T-cell (primary cell): ENCODE measurements at regions not wholly inside any gene's neighbourhood (a gene's known extent, or its start where the extent isn't known, plus 50 kb on each side); places are given as distances from the start of the nearest gene placed in this dataset.

Experiments
- ATAC-seq, 4 experiments: fragments of 200-7000 bp in 3 of 4; fragments of 150-1000 bp in 1 of 4; cut with Tn5 transposase; replicated peaks in 1 of 4; 1 replicate in 3 of 4; 2 replicates in 1 of 4; pipeline ENCODE4 v1.10.0; 2021; ENCODE audit warnings: moderate library complexity in 3 of 4, mild to moderate bottlenecking in 2 of 4, moderate number of reproducible peaks in 1 of 4
- CTCF ChIA-PET, 2 donors: fragments of 300-600 bp; sonication (Branson Sonifier 250); formaldehyde crosslinking; loops; one replicate each; lab custom pipeline; 2022; ENCODE audit warnings: antibody characterized with exemption in 2 of 2; lab: Charles Lee
- POLR2A ChIA-PET, 2 donors: fragments of 300-600 bp; sonication (Branson Sonifier 250); formaldehyde crosslinking; loops; one replicate each; lab custom pipeline; 2022; ENCODE audit warnings: antibody characterized with exemption in 2 of 2; lab: Charles Lee
- DNase-seq, 35 experiments: peaks; one replicate each; pipeline versions ENCODE4 v3.0.0 to v3.0.0-alpha.2; 2013 to 2023
- H3K27ac ChIP-seq: one replicate; pipeline ENCODE4 v1.5.1; 2013; ENCODE audit warnings: low read length
- H3K27me3 ChIP-seq, 2 experiments: replicated peaks in 1 of 2; 1 replicate in 1 of 2; 2 replicates in 1 of 2; pipeline versions ENCODE4 v1.6.1 to v1.7.0; 2013; ENCODE audit warnings: low read length in 1 of 2, mixed read lengths in 1 of 2; ENCODE audit not compliant: control insufficient read depth in 2 of 2, insufficient read depth in 2 of 2; ENCODE audit errors: extremely low read depth in 1 of 2
- H3K36me3 ChIP-seq, 2 donors: 1 replicate in 1 of 2; 2 replicates in 1 of 2; pipeline versions ENCODE4 v1.6.1 to v1.7.0; 2013; ENCODE audit warnings: low read length in 1 of 2; ENCODE audit not compliant: control insufficient read depth in 2 of 2, insufficient read depth in 1 of 2; ENCODE audit errors: extremely low read depth in 1 of 2
- H3K4me1 ChIP-seq, 2 experiments: 1 replicate in 1 of 2; 2 replicates in 1 of 2; pipeline versions ENCODE4 v1.6.1 to v1.7.0; 2013; ENCODE audit warnings: low read length in 2 of 2, mixed read lengths in 1 of 2; ENCODE audit not compliant: insufficient read depth in 2 of 2, control insufficient read depth in 1 of 2; ENCODE audit errors: extremely low read depth in 1 of 2
- H3K4me3 ChIP-seq, 2 donors: 1 replicate in 1 of 2; 2 replicates in 1 of 2; pipeline versions ENCODE4 v1.5.1 to v1.7.0; 2013; ENCODE audit warnings: mild to moderate bottlenecking in 2 of 2, low read length in 1 of 2, moderate library complexity in 1 of 2; ENCODE audit not compliant: control insufficient read depth in 1 of 2; ENCODE audit errors: extremely low read depth in 1 of 2
- H3K9me3 ChIP-seq: 2 replicates; pipeline ENCODE4 v1.7.0; 2013
- H3K27ac Mint-ChIP-seq, 2 donors: one replicate each; pipeline ENCODE4 v1.8.0; 2020 to 2021; ENCODE audit warnings: mild to moderate bottlenecking in 2 of 2, mixed read lengths in 2 of 2
- H3K27me3 Mint-ChIP-seq, 2 donors: one replicate each; pipeline ENCODE4 v1.8.0; 2021 to 2022; ENCODE audit warnings: mixed read lengths in 2 of 2
- H3K36me3 Mint-ChIP-seq: one replicate; pipeline ENCODE4 v1.8.0; 2021; ENCODE audit warnings: mixed read lengths
- H3K4me1 Mint-ChIP-seq, 3 donors: one replicate each; pipeline ENCODE4 v1.8.0; 2020 to 2022; ENCODE audit warnings: mixed read lengths in 3 of 3, mild to moderate bottlenecking in 1 of 3
- H3K4me3 Mint-ChIP-seq, 3 donors: one replicate each; pipeline ENCODE4 v1.8.0; 2020 to 2022; ENCODE audit warnings: mild to moderate bottlenecking in 3 of 3, mixed read lengths in 3 of 3, moderate library complexity in 3 of 3
- H3K9me3 Mint-ChIP-seq, 3 donors: one replicate each; pipeline ENCODE4 v1.8.0; 2020 to 2022; ENCODE audit warnings: mixed read lengths in 3 of 3
- WGBS: methylation state at CpG from one replicate; pipeline ENCODE4 v1.1.5; 2013; ENCODE audit warnings: missing lambda C conversion rate; ENCODE audit not compliant: insufficient coverage; 5-methylcytosine and 5-hydroxymethylcytosine counted together

- H3K4me3 Mint-ChIP-seq: no peak overlapping the region
- ATAC-seq: no peak
- no peaks in the 10 kb centered on the region for H3K9me3 Mint-ChIP-seq
- no peak overlapping the region for H3K27ac Mint-ChIP-seq
- DNase-seq: no peak
- ChIA-PET POLR2A (no interaction called here), CTCF (no interaction called here)
- H3K27me3 ChIP-seq: peaks cover 0 to 11% of the 10 kb centered on the region in 2 experiments
- 95% methylated on average over 4 of the region's 10 CpGs for WGBS
- no peaks in the 10 kb centered on the region for H3K4me1 ChIP-seq
- H3K27me3 Mint-ChIP-seq: peaks cover 1 to 16% of the 10 kb centered on the region in 2 donors
- no peak overlapping the region for H3K27ac ChIP-seq
- H3K9me3 ChIP-seq: no peaks in the 10 kb centered on the region
- no peaks in the 10 kb centered on the region for H3K4me1 Mint-ChIP-seq
- no peaks in the 10 kb centered on the region for H3K36me3 ChIP-seq
- no peaks in the 10 kb centered on the region for H3K36me3 Mint-ChIP-seq
- H3K4me3 ChIP-seq: no peak overlapping the region
Observed at GRCh38 chr2:120807751-120808150, 72.1 kb downstream of the GLI2 start.

- H3K36me3 Mint-ChIP-seq: no peaks in the 10 kb centered on the region
- DNase-seq (no peak), ATAC-seq (no peak)
- Histone ChIP-seq H3K36me3 (no peaks in the 10 kb centered on the region), H3K9me3 (no peaks in the 10 kb centered on the region), H3K27me3 (peaks cover 0 to 14% of the 10 kb centered on the region in 2 experiments), H3K4me3 (no peak overlapping the region), H3K4me1 (no peaks in the 10 kb centered on the region), H3K27ac (no peak overlapping the region)
- H3K27me3 Mint-ChIP-seq: peaks cover 1 to 19% of the 10 kb centered on the region in 2 donors
- H3K9me3 Mint-ChIP-seq: no peaks in the 10 kb centered on the region
- 100% methylated on average over 2 of the region's 2 CpGs for WGBS
- ChIA-PET POLR2A (no interaction called here), CTCF (no interaction called here)
- H3K4me3 Mint-ChIP-seq: no peak overlapping the region
- no peaks in the 10 kb centered on the region for H3K4me1 Mint-ChIP-seq
- no peak overlapping the region for H3K27ac Mint-ChIP-seq
Observed at GRCh38 chr2:120809151-120809550, 73.5 kb downstream of the GLI2 start.

GRCh38 chr2:120809609-120810440 lies 74.2 kb downstream of the GLI2 start:
- Histone ChIP-seq H3K4me3 (no peak overlapping the region), H3K36me3 (no peaks in the 10 kb centered on the region), H3K9me3 (no peaks in the 10 kb centered on the region), H3K27ac (no peak overlapping the region), H3K4me1 (no peaks in the 10 kb centered on the region), H3K27me3 (peaks cover 0 to 17% of the 10 kb centered on the region in 2 experiments)
- H3K36me3 Mint-ChIP-seq: no peaks in the 10 kb centered on the region
- H3K4me3 Mint-ChIP-seq: no peak overlapping the region
- WGBS: 66% methylated on average over 7 of the region's 13 CpGs
- ChIA-PET CTCF (no interaction called here), POLR2A (no interaction called here)
- H3K9me3 Mint-ChIP-seq: no peaks in the 10 kb centered on the region
- DNase-seq (no peak), ATAC-seq (no peak)
- no peaks in the 10 kb centered on the region for H3K4me1 Mint-ChIP-seq
- H3K27ac Mint-ChIP-seq: no peak overlapping the region
- peaks cover 1 to 19% of the 10 kb centered on the region in 2 donors for H3K27me3 Mint-ChIP-seq

- Mint-ChIP-seq H3K4me1 (no peaks in the 10 kb centered on the region), H3K4me3 (no peak overlapping the region), H3K27ac (no peak overlapping the region), H3K36me3 (no peaks in the 10 kb centered on the region), H3K9me3 (no peaks in the 10 kb centered on the region), H3K27me3 (peaks cover 1 to 19% of the 10 kb centered on the region in 2 donors)
- no peaks in the 10 kb centered on the region for H3K9me3 ChIP-seq
- POLR2A ChIA-PET: no interaction called here
- no peak overlapping the region for H3K27ac ChIP-seq
- H3K4me1 ChIP-seq: no peaks in the 10 kb centered on the region
- no peak overlapping the region for H3K4me3 ChIP-seq
- ATAC-seq: no peak
- WGBS: 80% methylated on average over 10 of the region's 10 CpGs
- H3K27me3 ChIP-seq: peaks cover 0 to 17% of the 10 kb centered on the region in 2 experiments
- no peaks in the 10 kb centered on the region for H3K36me3 ChIP-seq
- DNase-seq: no peak
- CTCF ChIA-PET: no interaction called here
Observed at GRCh38 chr2:120810639-120811038, 75.0 kb downstream of the GLI2 start.

GRCh38 chr2:120812866-120813265 lies 77.2 kb downstream of the GLI2 start:
- Histone ChIP-seq H3K4me1 (no peaks in the 10 kb centered on the region), H3K4me3 (no peak overlapping the region), H3K27me3 (peaks cover 0 to 17% of the 10 kb centered on the region in 2 experiments), H3K36me3 (no peaks in the 10 kb centered on the region), H3K27ac (no peak overlapping the region), H3K9me3 (no peaks in the 10 kb centered on the region)
- H3K4me3 Mint-ChIP-seq: no peak overlapping the region
- DNase-seq (no peak), ATAC-seq (no peak)
- POLR2A ChIA-PET: no interaction called here
- no peaks in the 10 kb centered on the region for H3K9me3 Mint-ChIP-seq
- H3K36me3 Mint-ChIP-seq: no peaks in the 10 kb centered on the region
- WGBS: 60% methylated on average over 1 of the region's 9 CpGs
- CTCF ChIA-PET: no interaction called here
- H3K27ac Mint-ChIP-seq: no peak overlapping the region
- H3K4me1 Mint-ChIP-seq: no peaks in the 10 kb centered on the region
- H3K27me3 Mint-ChIP-seq: peaks cover 0 to 10% of the 10 kb centered on the region in 2 donors

- CTCF ChIA-PET: no interaction called here
- no peaks in the 10 kb centered on the region for H3K9me3 ChIP-seq
- H3K4me1 ChIP-seq: no peaks in the 10 kb centered on the region
- ATAC-seq: no peak
- H3K36me3 Mint-ChIP-seq: no peaks in the 10 kb centered on the region
- H3K4me3 ChIP-seq: no peak overlapping the region
- H3K27me3 Mint-ChIP-seq: peaks cover 0 to 5% of the 10 kb centered on the region in 2 donors
- H3K4me3 Mint-ChIP-seq: no peak overlapping the region
- no peaks in the 10 kb centered on the region for H3K4me1 Mint-ChIP-seq
- no peak overlapping the region for H3K27ac ChIP-seq
- no peaks in the 10 kb centered on the region for H3K9me3 Mint-ChIP-seq
- POLR2A ChIA-PET: no interaction called here
- peaks cover 0 to 17% of the 10 kb centered on the region in 2 experiments for H3K27me3 ChIP-seq
- H3K36me3 ChIP-seq: no peaks in the 10 kb centered on the region
- DNase-seq: no peak
- H3K27ac Mint-ChIP-seq: no peak overlapping the region
- WGBS: 93% methylated on average over 4 of the region's 6 CpGs
Observed at GRCh38 chr2:120814352-120814751, 78.7 kb downstream of the GLI2 start.
